WERI-Rb-1 (cell line): ENCODE measurements at regions not wholly inside any gene's neighbourhood (a gene's known extent, or its start where the extent isn't known, plus 50 kb on each side); places are given as distances from the start of the nearest gene placed in this dataset.

Experiments used
- DNase-seq: peaks from one replicate; pipeline ENCODE4 v3.0.0-alpha.2; 2020
- H3K27ac ChIP-seq: fragments of 250-450 bp; sonication (Bioruptor Pico); 2 replicates; pipeline ENCODE4 v1.5.1; 2020; ENCODE audit warnings: mild to moderate bottlenecking, moderate library complexity
- H3K27me3 ChIP-seq: fragments of 250-450 bp; sonication (Bioruptor Pico); 2 replicates; pipeline ENCODE4 v1.5.1; 2021; ENCODE audit warnings: mild to moderate bottlenecking, low read depth, moderate library complexity; ENCODE audit not compliant: insufficient read depth, severe bottlenecking
- H3K36me3 ChIP-seq: fragments of 250-450 bp; sonication (Bioruptor Pico); 2 replicates; pipeline ENCODE4 v1.5.1; 2020; ENCODE audit warnings: mild to moderate bottlenecking, moderate library complexity
- H3K4me3 ChIP-seq: 2 replicates; pipeline ENCODE4 v1.5.1; 2011; ENCODE audit warnings: low read depth, mild to moderate bottlenecking, control low read depth, low read length
- H3K9me3 ChIP-seq: fragments of 250-450 bp; sonication (Bioruptor Pico); 2 replicates; pipeline ENCODE4 v1.5.1; 2021; ENCODE audit warnings: mild to moderate bottlenecking, moderate library complexity; ENCODE audit not compliant: severe bottlenecking
- CTCF ChIP-seq: IDR thresholded peaks from 2 replicates; pipeline ENCODE4 v1.5.1; 2011; ENCODE audit warnings: low read depth, mild to moderate bottlenecking, control low read depth, inconsistent platforms, low read length

- no peak for DNase-seq
- H3K36me3 ChIP-seq: no peaks in the 10 kb centered on the region
Measured at GRCh38 chrX:37926700-37927099, 79.3 kb upstream of the DYNLT3 start.

GRCh38 chrX:37942170-37942569 is 64.2 kb upstream of the SYTL5 start:
- Histone ChIP-seq H3K27ac (no peak overlapping the region), H3K4me3 (no peak overlapping the region), H3K36me3 (no peaks in the 10 kb centered on the region), H3K27me3 (peaks cover 5% of the 10 kb centered on the region), H3K9me3 (no peaks in the 10 kb centered on the region)
- no peak for DNase-seq
- no peak for TF ChIP-seq CTCF

More at GRCh38 chrX:37926700-37927099, 79.3 kb upstream of the DYNLT3 start:
- Histone ChIP-seq H3K4me3 (no peak overlapping the region), H3K27me3 (no peaks in the 10 kb centered on the region), H3K9me3 (no peaks in the 10 kb centered on the region), H3K27ac (no peak overlapping the region)
- no peak for TF ChIP-seq CTCF

GRCh38 chrX:37943554-37944344 is 62.6 kb upstream of the SYTL5 start:
- TF ChIP-seq CTCF: no peak
- no peaks in the 10 kb centered on the region for H3K9me3 ChIP-seq
- H3K36me3 ChIP-seq: no peaks in the 10 kb centered on the region
- no peak overlapping the region for H3K4me3 ChIP-seq
- peaks cover 5% of the 10 kb centered on the region for H3K27me3 ChIP-seq
- H3K27ac ChIP-seq: no peak overlapping the region
- DNase-seq: no peak

GRCh38 chrX:37946197-37946596 is 60.2 kb upstream of the SYTL5 start:
- Histone ChIP-seq H3K36me3 (no peaks in the 10 kb centered on the region), H3K27ac (no peak overlapping the region), H3K4me3 (no peak overlapping the region), H3K27me3 (peaks cover 5% of the 10 kb centered on the region), H3K9me3 (no peaks in the 10 kb centered on the region)
- TF ChIP-seq CTCF: no peak
- DNase-seq: no peak

GRCh38 chrX:37955273-37955672 is 51.1 kb upstream of the SYTL5 start:
- DNase-seq: no peak
- Histone ChIP-seq H3K27ac (no peak overlapping the region), H3K9me3 (no peaks in the 10 kb centered on the region), H3K27me3 (no peaks in the 10 kb centered on the region), H3K36me3 (no peaks in the 10 kb centered on the region), H3K4me3 (no peak overlapping the region)
- no peak for TF ChIP-seq CTCF

- Histone ChIP-seq H3K27ac (no peak overlapping the region), H3K9me3 (no peaks in the 10 kb centered on the region), H3K4me3 (no peak overlapping the region), H3K36me3 (no peaks in the 10 kb centered on the region), H3K27me3 (no peaks in the 10 kb centered on the region)
- DNase-seq: no peak
- TF ChIP-seq CTCF: no peak
Measured at GRCh38 chrX:37956223-37956622, 50.1 kb upstream of the SYTL5 start.
